IPS-NIHi7 (cell line): ENCODE measurements at regions not wholly inside any gene's neighbourhood (a gene's known extent, or its start where the extent isn't known, plus 50 kb on each side); places are given as distances from the start of the nearest gene placed in this dataset.

Experiments
- DNase-seq: peaks from one replicate; pipeline ENCODE4 v3.0.0; 2012; ENCODE audit warnings: mixed read lengths; ENCODE audit errors: extremely low spot score

- DNase-seq, result no peak
These were observed 246.8 kb downstream of the CDC5L start for GRCh38 chr6:44634321-44634720.

GRCh38 chr6:44635486-44635885 is 248.0 kb downstream of the CDC5L start:
- no peak for DNase-seq

- no peak for DNase-seq
These were observed 249.2 kb downstream of the CDC5L start for GRCh38 chr6:44636561-44637248.

GRCh38 chr6:44641344-44642031 is 254.0 kb downstream of the CDC5L start:
- DNase-seq, result no peak

- no peak for DNase-seq
These were observed 254.8 kb downstream of the CDC5L start for GRCh38 chr6:44642349-44642748.

GRCh38 chr6:44642870-44643522 is 255.5 kb downstream of the CDC5L start:
- no peak for DNase-seq

- DNase-seq, result peak; percentile 38
These were observed 257.8 kb downstream of the CDC5L start for GRCh38 chr6:44645276-44645675.

- no peak for DNase-seq
These were observed 258.8 kb downstream of the CDC5L start for GRCh38 chr6:44646355-44646754.

GRCh38 chr6:44649365-44650025 is 262.0 kb downstream of the CDC5L start:
- no peak for DNase-seq

- no peak for DNase-seq
These were observed 263.0 kb downstream of the CDC5L start for GRCh38 chr6:44650495-44650894.

GRCh38 chr6:44650947-44651346 is 263.4 kb downstream of the CDC5L start:
- no peak for DNase-seq

GRCh38 chr6:44651604-44652003 is 264.1 kb downstream of the CDC5L start:
- DNase-seq, result peak; percentile 56

- DNase-seq, result no peak
These were observed 265.0 kb downstream of the CDC5L start for GRCh38 chr6:44652547-44652946.

GRCh38 chr6:44653091-44653490 is 265.6 kb downstream of the CDC5L start:
- DNase-seq, result no peak

- no peak for DNase-seq
These were observed 266.3 kb downstream of the CDC5L start for GRCh38 chr6:44653761-44654218.

GRCh38 chr6:44655412-44656342 is 268.2 kb downstream of the CDC5L start:
- peak; percentile 85 for DNase-seq

- DNase-seq, result no peak
These were observed 269.2 kb downstream of the CDC5L start for GRCh38 chr6:44656691-44657090.

- no peak for DNase-seq
These were observed 269.8 kb downstream of the CDC5L start for GRCh38 chr6:44657206-44657819.

- DNase-seq, result no peak
These were observed 271.1 kb downstream of the CDC5L start for GRCh38 chr6:44658571-44658970.

- DNase-seq, result no peak
These were observed 272.2 kb downstream of the CDC5L start for GRCh38 chr6:44659726-44660125.
